KG1 (cell line): ENCODE measurements at regions not wholly inside any gene's neighbourhood (a gene's known extent, or its start where the extent isn't known, plus 50 kb on each side); places are given as distances from the start of the nearest gene placed in this dataset.

ENCODE experiments used
- DNase-seq: peaks from one replicate; lab custom pipeline; 2025; lab: John Stamatoyannopoulos, UW

- DNase-seq: no peak
Measured at GRCh38 chr2:66895206-66895605, 460.3 kb downstream of the MEIS1 start.

- no peak for DNase-seq
Measured at GRCh38 chr2:66896131-66896530, 461.2 kb downstream of the MEIS1 start.

GRCh38 chr2:66897181-66897580 is 462.3 kb downstream of the MEIS1 start:
- no peak for DNase-seq

GRCh38 chr2:66897691-66898150 is 462.8 kb downstream of the MEIS1 start:
- DNase-seq: no peak

- no peak for DNase-seq
Measured at GRCh38 chr2:66899109-66899508, 464.2 kb downstream of the MEIS1 start.

- no peak for DNase-seq
Measured at GRCh38 chr2:66899648-66900047, 464.7 kb downstream of the MEIS1 start.

GRCh38 chr2:66901344-66901743 is 466.4 kb downstream of the MEIS1 start:
- DNase-seq: no peak

- no peak for DNase-seq
Measured at GRCh38 chr2:66903183-66903582, 468.3 kb downstream of the MEIS1 start.

- no peak for DNase-seq
Measured at GRCh38 chr2:66903745-66904465, 469.0 kb downstream of the MEIS1 start.

- no peak for DNase-seq
Measured at GRCh38 chr2:66915237-66915636, 480.3 kb downstream of the MEIS1 start.

GRCh38 chr2:66919286-66919685 is 477.8 kb upstream of the ETAA1 start:
- DNase-seq: no peak

- no peak for DNase-seq
Measured at GRCh38 chr2:66920415-66920814, 476.7 kb upstream of the ETAA1 start.

GRCh38 chr2:66925128-66925527 is 472.0 kb upstream of the ETAA1 start:
- no peak for DNase-seq

GRCh38 chr2:66926594-66927112 is 470.5 kb upstream of the ETAA1 start:
- DNase-seq: no peak

GRCh38 chr2:66929632-66930338 is 467.3 kb upstream of the ETAA1 start:
- DNase-seq: no peak

- peak; percentile 75 for DNase-seq
Measured at GRCh38 chr2:66930339-66931220, 466.6 kb upstream of the ETAA1 start.

- DNase-seq: no peak
Measured at GRCh38 chr2:66938471-66938967, 458.6 kb upstream of the ETAA1 start.

- DNase-seq: no peak
Measured at GRCh38 chr2:66940080-66940479, 457.1 kb upstream of the ETAA1 start.

- no peak for DNase-seq
Measured at GRCh38 chr2:66948234-66948633, 448.9 kb upstream of the ETAA1 start.

- DNase-seq: no peak
Measured at GRCh38 chr2:66957198-66957597, 439.9 kb upstream of the ETAA1 start.

GRCh38 chr2:66957677-66958076 is 439.5 kb upstream of the ETAA1 start:
- no peak for DNase-seq

- no peak for DNase-seq
Measured at GRCh38 chr2:66960161-66960560, 437.0 kb upstream of the ETAA1 start.
